Endothelial cell of umbilical vein (primary cell): ENCODE measurements at regions not wholly inside any gene's neighbourhood (a gene's known extent, or its start where the extent isn't known, plus 50 kb on each side); places are given as distances from the start of the nearest gene placed in this dataset.

Source experiments
- BruUV-seq: library from RNA; stranded (reverse); fragments of 400-500 nt; replicated peaks from 2 replicates; lab custom pipeline; 2021; lab: Mats Ljungman, UMichigan
- CTCF ChIA-PET: fragments of 300-600, 350-600 bp; sonication (Branson Sonifier 250); formaldehyde crosslinking; loops from one replicate; lab custom pipeline; 2021; ENCODE audit warnings: antibody characterized with exemption, inconsistent platforms; lab: Charles Lee
- POLR2A ChIA-PET: fragments of 300-600, 350-600 bp; sonication (Branson Sonifier 250); formaldehyde crosslinking; loops from one replicate; lab custom pipeline; 2021; ENCODE audit warnings: antibody characterized with exemption, inconsistent platforms; lab: Charles Lee
- DNase-seq: peaks from one replicate; pipeline ENCODE4 v3.0.0-alpha.2; 2011; ENCODE audit warnings: low read depth, low spot score
- FAIRE-seq: peaks from 2 replicates; lab custom pipeline; 2011; peaks lifted over from hg19 to GRCh38; lab: Jason Lieb, UNC
- H2AFZ ChIP-seq: 2 replicates; pipeline ENCODE4 v1.6.0; 2012; ENCODE audit warnings: low read depth, low read length, control low read depth, inconsistent platforms
- H3K27ac ChIP-seq: 2 replicates; pipeline ENCODE4 v1.5.1; 2011; ENCODE audit warnings: low read depth, mild to moderate bottlenecking, control low read depth, low read length, moderate library complexity; ENCODE audit not compliant: insufficient read depth
- H3K27me3 ChIP-seq, 2 experiments: 2 replicates each; pipeline versions ENCODE4 v1.6.0 to v1.6.1; 2011; ENCODE audit warnings: low read length in 2 of 2, mixed read lengths in 1 of 2; ENCODE audit not compliant: control insufficient read depth in 2 of 2, insufficient read depth in 2 of 2
- H3K36me3 ChIP-seq, 2 experiments: 2 replicates in 1 of 2; 3 replicates in 1 of 2; pipeline ENCODE4 v1.5.1; 2011; ENCODE audit warnings: low read length in 2 of 2, mild to moderate bottlenecking in 1 of 2, moderate library complexity in 1 of 2; ENCODE audit not compliant: control insufficient read depth in 2 of 2, insufficient read depth in 2 of 2; ENCODE audit errors: extremely low read depth in 1 of 2
- H3K4me1 ChIP-seq: 3 replicates; pipeline ENCODE4 v1.5.1; 2011; ENCODE audit warnings: mild to moderate bottlenecking, low read length; ENCODE audit not compliant: control insufficient read depth, insufficient read depth; ENCODE audit errors: extremely low read depth
- H3K4me2 ChIP-seq: 2 replicates; pipeline ENCODE4 v1.6.1; 2011; ENCODE audit warnings: low read length, control low read depth, mixed read lengths; ENCODE audit not compliant: insufficient read depth
- H3K4me3 ChIP-seq, 3 experiments: fragments of 200-600 bp in 1 of 3; sonication (generic), shearing (Covaris generic) in 1 of 3; replicated peaks in 1 of 3; 2 replicates each; pipeline ENCODE4 v1.5.1; 2011 to 2016; ENCODE audit warnings: control low read depth in 3 of 3, low read length in 3 of 3, mild to moderate bottlenecking in 2 of 3, inconsistent platforms in 1 of 3, low read depth in 1 of 3, moderate library complexity in 1 of 3; ENCODE audit not compliant: insufficient read depth in 1 of 3
- H3K79me2 ChIP-seq: 2 replicates; pipeline ENCODE4 v1.6.0; 2012; ENCODE audit warnings: low read length, inconsistent platforms; ENCODE audit not compliant: control insufficient read depth, insufficient read depth
- H3K9ac ChIP-seq: replicated peaks from 2 replicates; pipeline ENCODE3; 2011; ENCODE audit warnings: low read length, control low read depth; ENCODE audit not compliant: insufficient read depth; ENCODE audit errors: extremely low read depth
- H3K9me1 ChIP-seq: replicated peaks from 3 replicates; pipeline ENCODE4 v1.6.0; 2011; ENCODE audit warnings: mild to moderate bottlenecking, low read length; ENCODE audit not compliant: control insufficient read depth, insufficient read depth; ENCODE audit errors: extremely low read depth
- H3K9me3 ChIP-seq: replicated peaks from 2 replicates; pipeline ENCODE4 v1.5.1; 2012; ENCODE audit warnings: low read length, inconsistent platforms; ENCODE audit not compliant: control insufficient read depth, insufficient read depth
- H4K20me1 ChIP-seq: replicated peaks from 2 replicates; pipeline ENCODE3; 2011; ENCODE audit warnings: mild to moderate bottlenecking, low read length; ENCODE audit not compliant: control insufficient read depth, insufficient read depth; ENCODE audit errors: extremely low read depth
- EZH2 ChIP-seq: IDR thresholded peaks from 2 replicates; pipeline ENCODE4 v1.6.1; 2012; ENCODE audit warnings: borderline replicate concordance, low read depth, mild to moderate bottlenecking, moderate library complexity, low read length, inconsistent platforms; ENCODE audit not compliant: severe bottlenecking
- FOS ChIP-seq: IDR thresholded peaks from 2 replicates; pipeline ENCODE4 v1.6.1; 2011; ENCODE audit warnings: mild to moderate bottlenecking, low read length, moderate library complexity, borderline replicate concordance; ENCODE audit not compliant: insufficient read depth
- GATA2 ChIP-seq: IDR thresholded peaks from 2 replicates; pipeline ENCODE4 v1.7.0; 2011; ENCODE audit warnings: low read depth, mild to moderate bottlenecking, moderate library complexity, mixed read lengths, low read length; ENCODE audit not compliant: insufficient read length, insufficient read depth
- JUN ChIP-seq: IDR thresholded peaks from 2 replicates; pipeline ENCODE4 v1.6.1; 2011; ENCODE audit warnings: borderline replicate concordance, low read depth; ENCODE audit not compliant: insufficient read length, insufficient read depth
- MAX ChIP-seq: IDR thresholded peaks from 2 replicates; pipeline ENCODE4 v1.6.1; 2011; ENCODE audit not compliant: insufficient read depth, insufficient read length
- MYC ChIP-seq: IDR thresholded peaks from one replicate; pipeline ENCODE4 v1.6.1; 2011; ENCODE audit warnings: mild to moderate bottlenecking, low read depth, low read length
- POLR2A ChIP-seq: IDR thresholded peaks from 2 replicates; pipeline ENCODE4 v1.6.1; 2012; ENCODE audit warnings: low read depth, mild to moderate bottlenecking, control low read depth, low read length
- POLR2AphosphoS5 ChIP-seq: IDR thresholded peaks from 2 replicates; pipeline ENCODE4 v1.6.1; 2012; ENCODE audit warnings: low read depth, mild to moderate bottlenecking, control low read depth, low read length, moderate library complexity; ENCODE audit not compliant: insufficient read depth
- dilution Hi-C: fragments of 300-500 bp; cut with MboI; formaldehyde crosslinking; loops from one replicate; pipeline ENCODE4 v1.15.0; 2019; ENCODE audit warnings: low sequenced_read_pairs; ENCODE audit not compliant: extremely low pct_ligation_motif_present
- intact Hi-C: fragments of 100-400 bp; cut with micrococcal nuclease; formaldehyde crosslinking; loops from one replicate; pipeline ENCODE4 v1.10.0; 2022
- TF ChIP-seq, protein P1 (sequence below), 2 donors: IDR thresholded peaks; 1 replicate in 1 of 2; 2 replicates in 1 of 2; pipeline ENCODE4 v1.5.1; 2011; ENCODE audit warnings: low read length in 2 of 2, mild to moderate bottlenecking in 2 of 2, moderate library complexity in 2 of 2, control low read depth in 1 of 2, inconsistent platforms in 1 of 2, low read depth in 1 of 2; ENCODE audit not compliant: insufficient read depth in 1 of 2; ENCODE audit errors: extremely low read depth in 1 of 2

GRCh38 chr2:173749315-173749714 is 215.9 kb downstream of the SP3 start:
- H3K9me1 ChIP-seq, result no peaks in the 10 kb centered on the region
- ChIA-PET CTCF (interaction anchor here (1.8 to 2.6 kb wide), 2 partner anchors 179 to 300 kb away, joined by 5 to 7 read pairs; no protein-coding TSS in a partner anchor), POLR2A (no interaction called here)
- H3K9ac ChIP-seq, result no peak overlapping the region
- DNase-seq (peak; percentile 8), FAIRE-seq (no peak)
- dilution Hi-C loops, result no loop called here
- H4K20me1 ChIP-seq, result no peaks in the 10 kb centered on the region
- H3K4me3 ChIP-seq, result no peak overlapping the region
- no peak overlapping the region for H3K27ac ChIP-seq
- intact Hi-C loops, result loop anchor here (1.0 to 10.0 kb wide), 2 partner anchors 178 to 345 kb away; no protein-coding TSS in a partner anchor
- no peak for TF ChIP-seq MAX
- TF ChIP-seq, protein P1, sequence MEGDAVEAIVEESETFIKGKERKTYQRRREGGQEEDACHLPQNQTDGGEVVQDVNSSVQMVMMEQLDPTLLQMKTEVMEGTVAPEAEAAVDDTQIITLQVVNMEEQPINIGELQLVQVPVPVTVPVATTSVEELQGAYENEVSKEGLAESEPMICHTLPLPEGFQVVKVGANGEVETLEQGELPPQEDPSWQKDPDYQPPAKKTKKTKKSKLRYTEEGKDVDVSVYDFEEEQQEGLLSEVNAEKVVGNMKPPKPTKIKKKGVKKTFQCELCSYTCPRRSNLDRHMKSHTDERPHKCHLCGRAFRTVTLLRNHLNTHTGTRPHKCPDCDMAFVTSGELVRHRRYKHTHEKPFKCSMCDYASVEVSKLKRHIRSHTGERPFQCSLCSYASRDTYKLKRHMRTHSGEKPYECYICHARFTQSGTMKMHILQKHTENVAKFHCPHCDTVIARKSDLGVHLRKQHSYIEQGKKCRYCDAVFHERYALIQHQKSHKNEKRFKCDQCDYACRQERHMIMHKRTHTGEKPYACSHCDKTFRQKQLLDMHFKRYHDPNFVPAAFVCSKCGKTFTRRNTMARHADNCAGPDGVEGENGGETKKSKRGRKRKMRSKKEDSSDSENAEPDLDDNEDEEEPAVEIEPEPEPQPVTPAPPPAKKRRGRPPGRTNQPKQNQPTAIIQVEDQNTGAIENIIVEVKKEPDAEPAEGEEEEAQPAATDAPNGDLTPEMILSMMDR (IDR thresholded peaks at IDR 0.05; ENCODE audit: extremely low read depth in 1 of 2, insufficient read depth in 1 of 2, low read depth in 1 of 2, low read length in 2 of 2), result no peak
- TF ChIP-seq FOS, result no peak
- TF ChIP-seq EZH2, result no peak
- no peak for TF ChIP-seq POLR2A
- TF ChIP-seq GATA2, result no peak
- H2AFZ ChIP-seq, result no peak overlapping the region
- H3K9me3 ChIP-seq, result no peaks in the 10 kb centered on the region
- BruUV-seq, result no TSS peak
- no peaks in the 10 kb centered on the region for H3K4me1 ChIP-seq
- no peaks in the 10 kb centered on the region for H3K79me2 ChIP-seq
- no peak overlapping the region for H3K4me2 ChIP-seq
- no peaks in the 10 kb centered on the region for H3K36me3 ChIP-seq
- peaks cover 4 to 10% of the 10 kb centered on the region in 2 experiments for H3K27me3 ChIP-seq

DNA sequence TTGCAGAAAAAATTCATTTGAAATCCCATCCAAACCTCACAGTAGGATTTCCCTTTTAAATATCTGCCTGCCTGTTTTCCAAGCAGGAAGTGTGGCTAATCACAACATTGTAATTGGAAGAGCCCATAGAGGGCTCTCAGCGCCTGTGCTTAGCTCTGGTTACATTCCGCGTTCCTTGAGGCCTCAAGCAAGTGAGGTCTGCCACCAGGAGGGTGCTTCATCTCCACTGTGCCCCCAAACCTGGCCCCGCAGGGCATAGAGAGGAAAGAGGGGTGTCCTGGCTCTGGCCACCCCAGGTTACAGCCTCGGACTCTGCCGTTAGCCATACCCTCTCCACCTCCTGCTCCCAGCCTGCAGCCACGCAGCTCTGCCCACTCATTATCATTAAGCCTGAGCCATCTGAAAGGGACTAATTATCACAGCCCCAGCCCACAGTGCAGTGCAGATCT is 214.8 kb downstream of the SP3 start:
- Histone ChIP-seq H3K9me3 (no peaks in the 10 kb centered on the region), H4K20me1 (no peaks in the 10 kb centered on the region), H3K36me3 (no peaks in the 10 kb centered on the region), H3K27me3 (peaks cover 4 to 10% of the 10 kb centered on the region in 2 experiments), H3K79me2 (no peaks in the 10 kb centered on the region), H3K4me1 (no peaks in the 10 kb centered on the region), H3K4me2 (no peak overlapping the region), H3K27ac (no peak overlapping the region), H3K4me3 (no peak overlapping the region), H3K9ac (no peak overlapping the region), H3K9me1 (no peaks in the 10 kb centered on the region), H2AFZ (peak overlapping the region; percentile 47)
- FAIRE-seq (no peak), DNase-seq (peak; percentile 30)
- ChIA-PET CTCF (interaction anchor here (0.6 to 2.6 kb wide), 6 partner anchors 180 to 591 kb away, joined by 4 to 12 read pairs (median 5); no protein-coding TSS in a partner anchor), POLR2A (no interaction called here)
- dilution Hi-C loops, result no loop called here
- no peak for TF ChIP-seq GATA2
- TF ChIP-seq, protein P1 (IDR thresholded peaks at IDR 0.05; ENCODE audit: extremely low read depth in 1 of 2, insufficient read depth in 1 of 2, low read depth in 1 of 2, low read length in 2 of 2), result no peak
- TF ChIP-seq EZH2, result no peak
- no peak for TF ChIP-seq POLR2AphosphoS5
- TF ChIP-seq FOS, result no peak
- no peak for TF ChIP-seq MYC
- no peak for TF ChIP-seq MAX
- no peak for TF ChIP-seq POLR2A
- no peak for TF ChIP-seq JUN
- intact Hi-C loops, result loop anchor here (5.0 kb wide), 1 partner anchor 592 kb away; no protein-coding TSS in a partner anchor
- no TSS peak for BruUV-seq
